Left ventricle myocardium inferior (tissue), 1 donor: ENCODE measurements at regions not wholly inside any gene's neighbourhood (a gene's known extent, or its start where the extent isn't known, plus 50 kb on each side); places are given as distances from the start of the nearest gene placed in this dataset.
"Not testable (repeated sequence)": the region's sequence is repeated elsewhere in the genome, so short reads cannot be mapped to it uniquely, and the experiment has no call there.

Experiments
- DNase-seq: peaks from one replicate; pipeline ENCODE4 v3.0.0-alpha.2; 2020
- H3K27ac ChIP-seq: fragments of 200-600 bp; replicated peaks from 2 replicates; pipeline ENCODE4 v1.8.0; 2021
- H3K27me3 ChIP-seq: fragments of 200-600 bp; 2 replicates; pipeline ENCODE4 v1.8.0; 2021; ENCODE audit warnings: low read depth
- H3K36me3 ChIP-seq: fragments of 200-600 bp; 2 replicates; pipeline ENCODE4 v1.8.0; 2021
- H3K4me1 ChIP-seq: fragments of 200-600 bp; 2 replicates; pipeline ENCODE4 v1.8.0; 2021
- H3K4me3 ChIP-seq: fragments of 200-600 bp; 2 replicates; pipeline ENCODE4 v1.8.0; 2021; ENCODE audit warnings: mild to moderate bottlenecking, moderate library complexity
- H3K9me3 ChIP-seq: fragments of 200-600 bp; replicated peaks from 2 replicates; pipeline ENCODE4 v1.8.0; 2021
- intact Hi-C: fragments of 100-400 bp; cut with micrococcal nuclease; formaldehyde crosslinking; loops from one replicate; pipeline ENCODE4 v1.11.0; 2022
- TF ChIP-seq, protein P1 (sequence below): fragments of 200-600 bp; IDR thresholded peaks from 2 replicates; pipeline ENCODE4 v1.8.0; 2021; ENCODE audit warnings: antibody characterized with exemption, mild to moderate bottlenecking, borderline replicate concordance
- donor health status: DM: no; HTN: yes; CAD: no; lungs with severe emphysema.

- TF ChIP-seq, protein P1, sequence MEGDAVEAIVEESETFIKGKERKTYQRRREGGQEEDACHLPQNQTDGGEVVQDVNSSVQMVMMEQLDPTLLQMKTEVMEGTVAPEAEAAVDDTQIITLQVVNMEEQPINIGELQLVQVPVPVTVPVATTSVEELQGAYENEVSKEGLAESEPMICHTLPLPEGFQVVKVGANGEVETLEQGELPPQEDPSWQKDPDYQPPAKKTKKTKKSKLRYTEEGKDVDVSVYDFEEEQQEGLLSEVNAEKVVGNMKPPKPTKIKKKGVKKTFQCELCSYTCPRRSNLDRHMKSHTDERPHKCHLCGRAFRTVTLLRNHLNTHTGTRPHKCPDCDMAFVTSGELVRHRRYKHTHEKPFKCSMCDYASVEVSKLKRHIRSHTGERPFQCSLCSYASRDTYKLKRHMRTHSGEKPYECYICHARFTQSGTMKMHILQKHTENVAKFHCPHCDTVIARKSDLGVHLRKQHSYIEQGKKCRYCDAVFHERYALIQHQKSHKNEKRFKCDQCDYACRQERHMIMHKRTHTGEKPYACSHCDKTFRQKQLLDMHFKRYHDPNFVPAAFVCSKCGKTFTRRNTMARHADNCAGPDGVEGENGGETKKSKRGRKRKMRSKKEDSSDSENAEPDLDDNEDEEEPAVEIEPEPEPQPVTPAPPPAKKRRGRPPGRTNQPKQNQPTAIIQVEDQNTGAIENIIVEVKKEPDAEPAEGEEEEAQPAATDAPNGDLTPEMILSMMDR: no peak
- Histone ChIP-seq H3K36me3 (no peaks in the 10 kb centered on the region), H3K9me3 (no peaks in the 10 kb centered on the region), H3K27me3 (peaks cover 93% of the 10 kb centered on the region), H3K4me1 (peaks cover 16% of the 10 kb centered on the region), H3K4me3 (no peak overlapping the region), H3K27ac (no peak overlapping the region)
- DNase-seq: no peak
- intact Hi-C loops: no loop called here
These were observed 101.2 kb downstream of the OLFM1 start for GRCh38 chr9:135188681-135189151.

GRCh38 chr9:135189497-135189896, 102.0 kb downstream of the OLFM1 start:
- peaks cover 93% of the 10 kb centered on the region for H3K27me3 ChIP-seq
- H3K4me1 ChIP-seq: peaks cover 16% of the 10 kb centered on the region

GRCh38 chr9:135190789-135191577, 103.5 kb downstream of the OLFM1 start:
- Histone ChIP-seq H3K36me3 (no peaks in the 10 kb centered on the region), H3K9me3 (no peaks in the 10 kb centered on the region), H3K4me1 (peaks cover 14% of the 10 kb centered on the region), H3K27ac (no peak overlapping the region), H3K4me3 (no peak overlapping the region), H3K27me3 (peaks cover 93% of the 10 kb centered on the region)
- intact Hi-C loops: no loop called here
- TF ChIP-seq, protein P1: no peak
- DNase-seq: no peak

More at GRCh38 chr9:135189497-135189896, 102.0 kb downstream of the OLFM1 start:
- H3K9me3 ChIP-seq: no peaks in the 10 kb centered on the region
- no peaks in the 10 kb centered on the region for H3K36me3 ChIP-seq
- TF ChIP-seq, protein P1: no peak
- H3K27ac ChIP-seq: no peak overlapping the region
- no peak overlapping the region for H3K4me3 ChIP-seq
- intact Hi-C loops: no loop called here
- no peak for DNase-seq

GRCh38 chr9:135192686-135193085, 105.2 kb downstream of the OLFM1 start:
- no peak overlapping the region for H3K4me3 ChIP-seq
- no peaks in the 10 kb centered on the region for H3K4me1 ChIP-seq
- intact Hi-C loops: no loop called here
- no peaks in the 10 kb centered on the region for H3K9me3 ChIP-seq
- no peak for DNase-seq
- H3K27ac ChIP-seq: no peak overlapping the region
- peaks cover 86% of the 10 kb centered on the region for H3K27me3 ChIP-seq
- TF ChIP-seq, protein P1: no peak
- H3K36me3 ChIP-seq: no peaks in the 10 kb centered on the region

- peaks cover 89% of the 10 kb centered on the region for H3K27me3 ChIP-seq
- DNase-seq: not testable (repeated sequence)
These were observed 108.5 kb downstream of the OLFM1 start for GRCh38 chr9:135195975-135196374.

GRCh38 chr9:135196474-135196873, 109.0 kb downstream of the OLFM1 start:
- H3K27me3 ChIP-seq: peaks cover 84% of the 10 kb centered on the region
- no peaks in the 10 kb centered on the region for H3K4me1 ChIP-seq
- no peak for DNase-seq
- no peaks in the 10 kb centered on the region for H3K9me3 ChIP-seq
- H3K4me3 ChIP-seq: no peak overlapping the region
- no peak overlapping the region for H3K27ac ChIP-seq
- H3K36me3 ChIP-seq: no peaks in the 10 kb centered on the region
- intact Hi-C loops: no loop called here
- TF ChIP-seq, protein P1: no peak

More at GRCh38 chr9:135195975-135196374, 108.5 kb downstream of the OLFM1 start:
- H3K9me3 ChIP-seq, H3K4me1 ChIP-seq, H3K4me3 ChIP-seq, H3K27ac ChIP-seq, H3K36me3 ChIP-seq, intact Hi-C loops: not testable (repeated sequence)
